Keratinocyte (primary cell): ENCODE measurements at regions not wholly inside any gene's neighbourhood (a gene's known extent, or its start where the extent isn't known, plus 50 kb on each side); places are given as distances from the start of the nearest gene placed in this dataset.

Experiments
- DNase-seq: peaks from one replicate; pipeline ENCODE4 v3.0.0-alpha.2; 2011; ENCODE audit warnings: low read depth, missing footprints, low spot score
- FAIRE-seq: peaks from 2 replicates; lab custom pipeline; 2011; peaks lifted over from hg19 to GRCh38; lab: Jason Lieb, UNC
- H2AFZ ChIP-seq: 2 replicates; pipeline ENCODE4 v1.6.0; 2012; ENCODE audit warnings: low read length, control low read depth, inconsistent platforms; ENCODE audit not compliant: control insufficient read depth
- H3K27ac ChIP-seq: 2 replicates; pipeline ENCODE4 v1.5.1; 2011; ENCODE audit warnings: low read length; ENCODE audit not compliant: control insufficient read depth, insufficient read depth
- H3K27me3 ChIP-seq: 3 replicates; pipeline ENCODE4 v1.6.0; 2011; ENCODE audit warnings: low read length; ENCODE audit not compliant: control insufficient read depth, insufficient read depth; ENCODE audit errors: extremely low read depth
- H3K36me3 ChIP-seq, 2 experiments: 2 replicates in 1 of 2; 3 replicates in 1 of 2; pipeline ENCODE4 v1.5.1; 2011; ENCODE audit warnings: low read length in 2 of 2, mild to moderate bottlenecking in 1 of 2; ENCODE audit not compliant: control insufficient read depth in 2 of 2, insufficient read depth in 2 of 2; ENCODE audit errors: extremely low read depth in 1 of 2
- H3K4me1 ChIP-seq: 3 replicates; pipeline ENCODE4 v1.5.1; 2011; ENCODE audit warnings: low read length; ENCODE audit not compliant: control insufficient read depth, insufficient read depth; ENCODE audit errors: extremely low read depth
- H3K4me2 ChIP-seq: 3 replicates; pipeline ENCODE4 v1.6.0; 2011; ENCODE audit warnings: low read depth, low read length; ENCODE audit not compliant: control insufficient read depth, insufficient read depth; ENCODE audit errors: extremely low read depth
- H3K4me3 ChIP-seq, 3 experiments: fragments of 200-600 bp in 1 of 3; sonication (generic) in 1 of 3; 2 replicates in 2 of 3; 3 replicates in 1 of 3; pipeline ENCODE4 v1.5.1; 2011 to 2016; ENCODE audit warnings: low read length in 3 of 3, mild to moderate bottlenecking in 3 of 3, control low read depth in 2 of 3, inconsistent platforms in 1 of 3, low read depth in 1 of 3, mixed read lengths in 1 of 3, mixed run types in 1 of 3, moderate library complexity in 1 of 3; ENCODE audit not compliant: control insufficient read depth in 2 of 3, insufficient read depth in 2 of 3; ENCODE audit errors: extremely low read depth in 1 of 3
- H3K79me2 ChIP-seq: 2 replicates; pipeline ENCODE4 v1.6.0; 2012; ENCODE audit warnings: low read length; ENCODE audit not compliant: control insufficient read depth, insufficient read depth
- H3K9ac ChIP-seq: 3 replicates; pipeline ENCODE4 v1.6.0; 2011; ENCODE audit warnings: low read length; ENCODE audit not compliant: control insufficient read depth, insufficient read depth; ENCODE audit errors: extremely low read depth
- H3K9me1 ChIP-seq: 3 replicates; pipeline ENCODE4 v1.6.0; 2011; ENCODE audit warnings: low read length; ENCODE audit not compliant: control insufficient read depth, insufficient read depth; ENCODE audit errors: extremely low read depth
- H3K9me3 ChIP-seq: 2 replicates; pipeline ENCODE4 v1.5.1; 2012; ENCODE audit warnings: low read depth, low read length; ENCODE audit not compliant: control insufficient read depth
- H4K20me1 ChIP-seq: 3 replicates; pipeline ENCODE4 v1.6.0; 2011; ENCODE audit warnings: low read length; ENCODE audit not compliant: control insufficient read depth, insufficient read depth; ENCODE audit errors: extremely low read depth
- EZH2 ChIP-seq: IDR thresholded peaks from one replicate; pipeline ENCODE4 v1.6.1; 2012; ENCODE audit warnings: inconsistent platforms, mild to moderate bottlenecking, low read length, moderate library complexity
- dilution Hi-C: fragments of 300-500 bp; cut with MboI; formaldehyde crosslinking; loops from one replicate; pipeline ENCODE4 v1.7.0; 2020; ENCODE audit warnings: low sequenced_read_pairs; ENCODE audit not compliant: extremely low pct_ligation_motif_present
- TF ChIP-seq, protein P1 (sequence below), 3 experiments: IDR thresholded peaks in 1 of 3; conservative IDR thresholded peaks in 1 of 3; optimal IDR thresholded peaks in 1 of 3; 2 replicates in 2 of 3; 3 replicates in 1 of 3; pipeline versions ENCODE3 to v1.5.1; 2011; ENCODE audit warnings: low read length in 3 of 3, mild to moderate bottlenecking in 3 of 3, moderate library complexity in 2 of 3, control low read depth in 1 of 3, inconsistent platforms in 1 of 3; ENCODE audit not compliant: insufficient read depth in 2 of 3; ENCODE audit errors: extremely low read depth in 1 of 3

- Histone ChIP-seq H3K9ac (no peak overlapping the region), H3K36me3 (no peaks in the 10 kb centered on the region), H3K4me3 (no peak overlapping the region), H3K27ac (no peak overlapping the region), H3K9me3 (no peaks in the 10 kb centered on the region), H4K20me1 (no peaks in the 10 kb centered on the region), H3K4me1 (no peaks in the 10 kb centered on the region), H2AFZ (no peak overlapping the region), H3K27me3 (no peaks in the 10 kb centered on the region), H3K9me1 (no peaks in the 10 kb centered on the region), H3K79me2 (no peaks in the 10 kb centered on the region), H3K4me2 (no peak overlapping the region)
- TF ChIP-seq, protein P1, sequence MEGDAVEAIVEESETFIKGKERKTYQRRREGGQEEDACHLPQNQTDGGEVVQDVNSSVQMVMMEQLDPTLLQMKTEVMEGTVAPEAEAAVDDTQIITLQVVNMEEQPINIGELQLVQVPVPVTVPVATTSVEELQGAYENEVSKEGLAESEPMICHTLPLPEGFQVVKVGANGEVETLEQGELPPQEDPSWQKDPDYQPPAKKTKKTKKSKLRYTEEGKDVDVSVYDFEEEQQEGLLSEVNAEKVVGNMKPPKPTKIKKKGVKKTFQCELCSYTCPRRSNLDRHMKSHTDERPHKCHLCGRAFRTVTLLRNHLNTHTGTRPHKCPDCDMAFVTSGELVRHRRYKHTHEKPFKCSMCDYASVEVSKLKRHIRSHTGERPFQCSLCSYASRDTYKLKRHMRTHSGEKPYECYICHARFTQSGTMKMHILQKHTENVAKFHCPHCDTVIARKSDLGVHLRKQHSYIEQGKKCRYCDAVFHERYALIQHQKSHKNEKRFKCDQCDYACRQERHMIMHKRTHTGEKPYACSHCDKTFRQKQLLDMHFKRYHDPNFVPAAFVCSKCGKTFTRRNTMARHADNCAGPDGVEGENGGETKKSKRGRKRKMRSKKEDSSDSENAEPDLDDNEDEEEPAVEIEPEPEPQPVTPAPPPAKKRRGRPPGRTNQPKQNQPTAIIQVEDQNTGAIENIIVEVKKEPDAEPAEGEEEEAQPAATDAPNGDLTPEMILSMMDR (optimal IDR thresholded peaks at IDR 0.05 in 1 of 3, IDR thresholded peaks at IDR 0.05 in 1 of 3, conservative IDR thresholded peaks at IDR 0.05 in 1 of 3; ENCODE audit: extremely low read depth in 1 of 3, insufficient read depth in 2 of 3, low read length in 3 of 3): no peak
- no peak for TF ChIP-seq EZH2
- dilution Hi-C loops: no loop called here
- no peak for DNase-seq
- no peak for FAIRE-seq
These were observed 77.9 kb upstream of the CASZ1 start for GRCh38 chr1:10874351-10874750.

DNA sequence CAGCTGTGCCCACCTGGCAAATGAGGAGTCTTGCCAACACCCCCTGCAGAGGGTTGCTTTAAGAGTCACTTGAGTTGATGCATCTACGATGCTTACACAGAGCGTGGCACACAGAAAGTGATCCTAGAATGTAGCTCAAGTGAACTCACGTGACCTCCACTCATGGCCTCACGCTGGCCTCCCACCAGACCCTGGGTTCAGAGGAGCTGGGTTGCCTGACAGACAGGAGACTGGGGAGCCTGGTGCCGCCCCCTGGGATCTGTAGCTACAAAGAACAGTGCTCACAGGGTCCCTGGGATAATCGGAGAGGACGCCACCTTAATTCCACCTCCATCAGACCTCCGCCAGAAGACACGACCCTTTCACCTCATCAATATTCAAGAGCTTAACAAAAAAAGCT is 81.4 kb upstream of the CASZ1 start:
- TF ChIP-seq EZH2: no peak
- TF ChIP-seq, protein P1 (optimal IDR thresholded peaks at IDR 0.05 in 1 of 3, IDR thresholded peaks at IDR 0.05 in 1 of 3, conservative IDR thresholded peaks at IDR 0.05 in 1 of 3; ENCODE audit: extremely low read depth in 1 of 3, insufficient read depth in 2 of 3, low read length in 3 of 3): no peak
- FAIRE-seq: no peak
- H4K20me1 ChIP-seq: no peaks in the 10 kb centered on the region
- H3K36me3 ChIP-seq: no peaks in the 10 kb centered on the region
- H3K9ac ChIP-seq: no peak overlapping the region
- dilution Hi-C loops: no loop called here
- H3K9me3 ChIP-seq: no peaks in the 10 kb centered on the region
- H2AFZ ChIP-seq: no peak overlapping the region
- H3K4me2 ChIP-seq: no peak overlapping the region
- H3K27me3 ChIP-seq: no peaks in the 10 kb centered on the region
- DNase-seq: no peak
- no peaks in the 10 kb centered on the region for H3K4me1 ChIP-seq
- H3K4me3 ChIP-seq: no peak overlapping the region
- H3K9me1 ChIP-seq: no peaks in the 10 kb centered on the region
- no peak overlapping the region for H3K27ac ChIP-seq
- H3K79me2 ChIP-seq: no peaks in the 10 kb centered on the region
